ENCODE measurements at regions not wholly inside any gene's neighbourhood (a gene's known extent, or its start where the extent isn't known, plus 50 kb on each side); places are given as distances from the start of the nearest gene placed in this dataset.

GRCh38 chr3:25091934-25092333, 336.1 kb upstream of the RARB start (continued):
- no peak for TF ChIP-seq WRNIP1 (IDR thresholded peaks at IDR 0.05; ENCODE audit: borderline replicate concordance, low read depth, low read length)

GRCh38 chr3:25094932-25095685, 333.0 kb upstream of the RARB start:
- intact Hi-C loops (cut with micrococcal nuclease; ENCODE audit: unreplicated experiment) = no loop called here
- no peaks in the 10 kb centered on the region for H3K9me3 ChIP-seq (replicated peaks; ENCODE audit: control insufficient read depth, insufficient read depth, low read length)
- H3K4me3 ChIP-seq = no peak overlapping the region
- H3K36me3 ChIP-seq (ENCODE audit: control insufficient read depth in 2 of 2, insufficient read depth in 2 of 2, low read length in 1 of 2) = no peaks in the 10 kb centered on the region
- WGBS (ENCODE audit: insufficient coverage, insufficient replicate concordance, low lambda C conversion rate, missing lambda C conversion rate) = 26% methylated on average over 2 of the region's 2 CpGs
- ChIA-PET SMC1A (ENCODE audit: uncharacterized antibody, unreplicated experiment) (interaction anchor here (0.6 to 1.8 kb wide), 3 partner anchors 12 to 498 kb away, joined by 3 to 4 read pairs (median 4); no protein-coding TSS in a partner anchor), CTCF (no interaction called here), POLR2A (no interaction called here), RAD21 (ENCODE audit: unreplicated experiment) (no interaction called here)
- H3K27me3 ChIP-seq (replicated peaks in 1 of 2; ENCODE audit: control insufficient read depth in 2 of 2, insufficient read depth in 2 of 2, low read length in 1 of 2) = no peaks in the 10 kb centered on the region; a peak in 1 of 4 replicates
- FAIRE-seq (no peak), ATAC-seq (no peak), DNase-seq (ENCODE audit: low read depth, low spot score) (no peak)
- H3K27ac ChIP-seq (ENCODE audit: control insufficient read depth, insufficient read depth) = no peak overlapping the region
- H3K9ac ChIP-seq (ENCODE audit: control insufficient read depth, insufficient read depth, low read length) = no peak overlapping the region
- H3K4me1 ChIP-seq (ENCODE audit: control insufficient read depth, insufficient read depth, low read length) = no peaks in the 10 kb centered on the region
- no peaks in the 10 kb centered on the region for H3K79me2 ChIP-seq (ENCODE audit: control insufficient read depth, insufficient read depth, low read length)
- TF ChIP-seq ATF7 (IDR thresholded peaks at IDR 0.05; ENCODE audit: low read depth) = no peak
- 0 out of 2 replicates have a peak, but pooled peaks have one; percentile 6 for TF ChIP-seq RAD21 (IDR thresholded peaks at IDR 0.05; ENCODE audit: insufficient read depth, low read depth, low read length)
- no peaks in the 10 kb centered on the region for H4K20me1 ChIP-seq (ENCODE audit: control insufficient read depth, insufficient read depth)
- in situ Hi-C loops (cut with MboI) = no loop called here
- H2AFZ ChIP-seq (ENCODE audit: control insufficient read depth, low read depth, low read length) = no peak overlapping the region
- no peak overlapping the region for H3K4me2 ChIP-seq (ENCODE audit: control insufficient read depth, insufficient read depth)
- BruUV-seq (replicated peaks) = no TSS peak

- Histone ChIP-seq H3K27ac (ENCODE audit: control insufficient read depth, insufficient read depth) (no peak overlapping the region), H3K36me3 (ENCODE audit: control insufficient read depth in 2 of 2, insufficient read depth in 2 of 2, low read length in 1 of 2) (no peaks in the 10 kb centered on the region), H3K4me2 (ENCODE audit: control insufficient read depth, insufficient read depth) (no peak overlapping the region), H3K9ac (ENCODE audit: control insufficient read depth, insufficient read depth, low read length) (no peak overlapping the region), H3K27me3 (replicated peaks in 1 of 2; ENCODE audit: control insufficient read depth in 2 of 2, insufficient read depth in 2 of 2, low read length in 1 of 2) (no peaks in the 10 kb centered on the region; a peak in 1 of 4 replicates), H3K9me3 (replicated peaks; ENCODE audit: control insufficient read depth, insufficient read depth, low read length) (no peaks in the 10 kb centered on the region), H4K20me1 (ENCODE audit: control insufficient read depth, insufficient read depth) (no peaks in the 10 kb centered on the region), H3K79me2 (ENCODE audit: control insufficient read depth, insufficient read depth, low read length) (no peaks in the 10 kb centered on the region), H3K4me1 (ENCODE audit: control insufficient read depth, insufficient read depth, low read length) (no peaks in the 10 kb centered on the region), H2AFZ (ENCODE audit: control insufficient read depth, low read depth, low read length) (no peak overlapping the region), H3K4me3 (no peak overlapping the region)
- ChIA-PET POLR2A (no interaction called here), RAD21 (ENCODE audit: unreplicated experiment) (no interaction called here), SMC1A (ENCODE audit: uncharacterized antibody, unreplicated experiment) (no interaction called here), CTCF (no interaction called here)
- no peak for ATAC-seq
- no peak for FAIRE-seq
- in situ Hi-C loops (cut with MboI) (no loop called here), intact Hi-C loops (cut with micrococcal nuclease; ENCODE audit: unreplicated experiment) (no loop called here)
- 4% methylated on average over 2 of the region's 2 CpGs for WGBS (ENCODE audit: insufficient coverage, insufficient replicate concordance, low lambda C conversion rate, missing lambda C conversion rate)
- BruUV-seq (replicated peaks) = no TSS peak
- no peak for DNase-seq (ENCODE audit: low read depth, low spot score)
- TF ChIP-seq SMAD1 (IDR thresholded peaks at IDR 0.05; ENCODE audit: low read depth, partially characterized antibody) = no peak
- TF ChIP-seq FOXM1 (IDR thresholded peaks at IDR 0.05; ENCODE audit: low read depth, low read length) = no peak
- TF ChIP-seq CEBPZ (IDR thresholded peaks at IDR 0.05; ENCODE audit: low read depth, low read length) = no peak
- TF ChIP-seq REST (IDR thresholded peaks at IDR 0.05; ENCODE audit: low read depth, low read length) = no peak
- TF ChIP-seq ESRRA (IDR thresholded peaks at IDR 0.05; ENCODE audit: low read length) = no peak
Observed at GRCh38 chr3:25096536-25096935, 331.5 kb upstream of the RARB start.

Data from GM12878 (cell line).